ENCODE measurements at regions not wholly inside any gene's neighbourhood (a gene's known extent, or its start where the extent isn't known, plus 50 kb on each side); places are given as distances from the start of the nearest gene placed in this dataset.
A peak's percentile ranks its signal among the peaks of the same experiment; 100 is the strongest.

DNA sequence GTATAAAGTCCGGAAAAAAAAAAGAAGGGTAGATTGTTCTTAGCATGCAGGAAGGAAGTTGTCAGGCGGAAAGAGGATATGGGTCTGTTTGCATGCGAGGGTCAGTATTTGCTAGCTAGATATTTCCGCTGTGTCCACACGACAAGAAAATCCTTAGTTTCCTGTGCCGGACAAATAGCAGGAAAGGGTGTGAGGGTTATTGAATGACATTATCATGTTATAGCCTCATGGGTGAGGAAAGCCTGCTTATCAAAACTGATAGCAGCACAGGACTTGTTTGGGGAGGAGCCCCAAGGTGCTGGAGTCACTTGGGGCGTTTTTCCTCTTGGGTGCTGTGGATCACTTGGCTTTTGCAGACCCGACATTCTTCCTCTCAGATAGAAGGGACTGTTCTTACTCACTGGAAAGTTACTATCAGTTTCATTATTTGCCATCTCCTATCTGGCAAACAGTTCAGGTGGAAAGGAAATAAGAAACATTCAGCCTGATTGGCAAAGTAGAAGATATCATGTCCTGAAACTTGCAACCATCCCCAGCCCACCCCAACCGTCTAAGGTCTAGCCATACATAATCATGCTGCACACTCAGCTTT lies 127.2 kb upstream of the DPH6 start (continued):
- TF ChIP-seq, protein P1, sequence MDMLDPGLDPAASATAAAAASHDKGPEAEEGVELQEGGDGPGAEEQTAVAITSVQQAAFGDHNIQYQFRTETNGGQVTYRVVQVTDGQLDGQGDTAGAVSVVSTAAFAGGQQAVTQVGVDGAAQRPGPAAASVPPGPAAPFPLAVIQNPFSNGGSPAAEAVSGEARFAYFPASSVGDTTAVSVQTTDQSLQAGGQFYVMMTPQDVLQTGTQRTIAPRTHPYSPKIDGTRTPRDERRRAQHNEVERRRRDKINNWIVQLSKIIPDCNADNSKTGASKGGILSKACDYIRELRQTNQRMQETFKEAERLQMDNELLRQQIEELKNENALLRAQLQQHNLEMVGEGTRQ (CRISPR knock-in tag; IDR thresholded peaks at IDR 0.05) = no peak
- no peak for TF ChIP-seq CHD4 (IDR thresholded peaks at IDR 0.05; ENCODE audit: insufficient read depth, insufficient replicate concordance, low read depth, low read length, poor library complexity, severe bottlenecking)
- TF ChIP-seq XRCC4 (IDR thresholded peaks at IDR 0.05; ENCODE audit: extremely low read depth, insufficient read depth, insufficient read length) = no peak
- TF ChIP-seq, protein P2, sequence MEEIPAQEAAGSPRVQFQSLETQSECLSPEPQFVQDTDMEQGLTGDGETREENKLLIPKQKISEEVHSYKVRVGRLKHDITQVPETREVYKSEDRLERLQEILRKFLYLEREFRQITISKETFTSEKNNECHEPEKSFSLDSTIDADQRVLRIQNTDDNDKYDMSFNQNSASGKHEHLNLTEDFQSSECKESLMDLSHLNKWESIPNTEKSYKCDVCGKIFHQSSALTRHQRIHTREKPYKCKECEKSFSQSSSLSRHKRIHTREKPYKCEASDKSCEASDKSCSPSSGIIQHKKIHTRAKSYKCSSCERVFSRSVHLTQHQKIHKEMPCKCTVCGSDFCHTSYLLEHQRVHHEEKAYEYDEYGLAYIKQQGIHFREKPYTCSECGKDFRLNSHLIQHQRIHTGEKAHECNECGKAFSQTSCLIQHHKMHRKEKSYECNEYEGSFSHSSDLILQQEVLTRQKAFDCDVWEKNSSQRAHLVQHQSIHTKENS (CRISPR knock-in tag; IDR thresholded peaks at IDR 0.05) = no peak
- TF ChIP-seq, protein P3, sequence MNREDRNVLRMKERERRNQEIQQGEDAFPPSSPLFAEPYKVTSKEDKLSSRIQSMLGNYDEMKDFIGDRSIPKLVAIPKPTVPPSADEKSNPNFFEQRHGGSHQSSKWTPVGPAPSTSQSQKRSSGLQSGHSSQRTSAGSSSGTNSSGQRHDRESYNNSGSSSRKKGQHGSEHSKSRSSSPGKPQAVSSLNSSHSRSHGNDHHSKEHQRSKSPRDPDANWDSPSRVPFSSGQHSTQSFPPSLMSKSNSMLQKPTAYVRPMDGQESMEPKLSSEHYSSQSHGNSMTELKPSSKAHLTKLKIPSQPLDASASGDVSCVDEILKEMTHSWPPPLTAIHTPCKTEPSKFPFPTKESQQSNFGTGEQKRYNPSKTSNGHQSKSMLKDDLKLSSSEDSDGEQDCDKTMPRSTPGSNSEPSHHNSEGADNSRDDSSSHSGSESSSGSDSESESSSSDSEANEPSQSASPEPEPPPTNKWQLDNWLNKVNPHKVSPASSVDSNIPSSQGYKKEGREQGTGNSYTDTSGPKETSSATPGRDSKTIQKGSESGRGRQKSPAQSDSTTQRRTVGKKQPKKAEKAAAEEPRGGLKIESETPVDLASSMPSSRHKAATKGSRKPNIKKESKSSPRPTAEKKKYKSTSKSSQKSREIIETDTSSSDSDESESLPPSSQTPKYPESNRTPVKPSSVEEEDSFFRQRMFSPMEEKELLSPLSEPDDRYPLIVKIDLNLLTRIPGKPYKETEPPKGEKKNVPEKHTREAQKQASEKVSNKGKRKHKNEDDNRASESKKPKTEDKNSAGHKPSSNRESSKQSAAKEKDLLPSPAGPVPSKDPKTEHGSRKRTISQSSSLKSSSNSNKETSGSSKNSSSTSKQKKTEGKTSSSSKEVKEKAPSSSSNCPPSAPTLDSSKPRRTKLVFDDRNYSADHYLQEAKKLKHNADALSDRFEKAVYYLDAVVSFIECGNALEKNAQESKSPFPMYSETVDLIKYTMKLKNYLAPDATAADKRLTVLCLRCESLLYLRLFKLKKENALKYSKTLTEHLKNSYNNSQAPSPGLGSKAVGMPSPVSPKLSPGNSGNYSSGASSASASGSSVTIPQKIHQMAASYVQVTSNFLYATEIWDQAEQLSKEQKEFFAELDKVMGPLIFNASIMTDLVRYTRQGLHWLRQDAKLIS (CRISPR knock-in tag; IDR thresholded peaks at IDR 0.05) = no peak
- TF ChIP-seq, protein P4, sequence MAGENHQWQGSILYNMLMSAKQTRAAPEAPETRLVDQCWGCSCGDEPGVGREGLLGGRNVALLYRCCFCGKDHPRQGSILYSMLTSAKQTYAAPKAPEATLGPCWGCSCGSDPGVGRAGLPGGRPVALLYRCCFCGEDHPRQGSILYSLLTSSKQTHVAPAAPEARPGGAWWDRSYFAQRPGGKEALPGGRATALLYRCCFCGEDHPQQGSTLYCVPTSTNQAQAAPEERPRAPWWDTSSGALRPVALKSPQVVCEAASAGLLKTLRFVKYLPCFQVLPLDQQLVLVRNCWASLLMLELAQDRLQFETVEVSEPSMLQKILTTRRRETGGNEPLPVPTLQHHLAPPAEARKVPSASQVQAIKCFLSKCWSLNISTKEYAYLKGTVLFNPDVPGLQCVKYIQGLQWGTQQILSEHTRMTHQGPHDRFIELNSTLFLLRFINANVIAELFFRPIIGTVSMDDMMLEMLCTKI (IDR thresholded peaks at IDR 0.05; ENCODE audit: partially characterized antibody) = no peak
- peak; percentile 54 for TF ChIP-seq MTA2 (IDR thresholded peaks at IDR 0.05; ENCODE audit: low read depth)
- TF ChIP-seq MAFG (tag; conservative IDR thresholded peaks at IDR 0.05) = no peak
- TF ChIP-seq SETDB1 (IDR thresholded peaks at IDR 0.05; ENCODE audit: low read length) = no peak
- TF ChIP-seq EP400 (IDR thresholded peaks at IDR 0.05) = peak; percentile 26; the same call in 1 of the 2 replicates
- TF ChIP-seq, protein P5, sequence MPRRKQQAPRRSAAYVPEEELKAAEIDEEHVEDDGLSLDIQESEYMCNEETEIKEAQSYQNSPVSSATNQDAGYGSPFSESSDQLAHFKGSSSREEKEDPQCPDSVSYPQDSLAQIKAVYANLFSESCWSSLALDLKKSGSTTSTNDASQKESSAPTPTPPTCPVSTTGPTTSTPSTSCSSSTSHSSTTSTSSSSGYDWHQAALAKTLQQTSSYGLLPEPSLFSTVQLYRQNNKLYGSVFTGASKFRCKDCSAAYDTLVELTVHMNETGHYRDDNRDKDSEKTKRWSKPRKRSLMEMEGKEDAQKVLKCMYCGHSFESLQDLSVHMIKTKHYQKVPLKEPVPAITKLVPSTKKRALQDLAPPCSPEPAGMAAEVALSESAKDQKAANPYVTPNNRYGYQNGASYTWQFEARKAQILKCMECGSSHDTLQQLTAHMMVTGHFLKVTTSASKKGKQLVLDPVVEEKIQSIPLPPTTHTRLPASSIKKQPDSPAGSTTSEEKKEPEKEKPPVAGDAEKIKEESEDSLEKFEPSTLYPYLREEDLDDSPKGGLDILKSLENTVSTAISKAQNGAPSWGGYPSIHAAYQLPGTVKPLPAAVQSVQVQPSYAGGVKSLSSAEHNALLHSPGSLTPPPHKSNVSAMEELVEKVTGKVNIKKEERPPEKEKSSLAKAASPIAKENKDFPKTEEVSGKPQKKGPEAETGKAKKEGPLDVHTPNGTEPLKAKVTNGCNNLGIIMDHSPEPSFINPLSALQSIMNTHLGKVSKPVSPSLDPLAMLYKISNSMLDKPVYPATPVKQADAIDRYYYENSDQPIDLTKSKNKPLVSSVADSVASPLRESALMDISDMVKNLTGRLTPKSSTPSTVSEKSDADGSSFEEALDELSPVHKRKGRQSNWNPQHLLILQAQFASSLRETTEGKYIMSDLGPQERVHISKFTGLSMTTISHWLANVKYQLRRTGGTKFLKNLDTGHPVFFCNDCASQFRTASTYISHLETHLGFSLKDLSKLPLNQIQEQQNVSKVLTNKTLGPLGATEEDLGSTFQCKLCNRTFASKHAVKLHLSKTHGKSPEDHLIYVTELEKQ (CRISPR knock-in tag; IDR thresholded peaks at IDR 0.05) = no peak
- no peak for TF ChIP-seq CREBBP (IDR thresholded peaks at IDR 0.05; ENCODE audit: low read depth, low read length)
- TF ChIP-seq SPI1 (IDR thresholded peaks at IDR 0.05; ENCODE audit: borderline replicate concordance, low read depth, low read length) = peak; percentile 69; the same call in 1 of the 2 replicates
- no peak for TF ChIP-seq RBM39 (optimal IDR thresholded peaks at IDR 0.05; ENCODE audit: low read depth, low read length)
- TF ChIP-seq MEIS2 (IDR thresholded peaks at IDR 0.05; ENCODE audit: partially characterized antibody) = peak; percentile 59
- no peak for TF ChIP-seq ATF1 (CRISPR knock-in tag; IDR thresholded peaks at IDR 0.05)
- peak; percentile 44; the same call in 1 of the 2 replicates for TF ChIP-seq ATF1 (tag; IDR thresholded peaks at IDR 0.05)
- TF ChIP-seq ZC3H11A (IDR thresholded peaks at IDR 0.05; ENCODE audit: low read depth, low read length) = no peak
- TF ChIP-seq TCF3 (CRISPR knock-in tag; IDR thresholded peaks at IDR 0.05) = peak; percentile 71
